ENCODE measurements at regions not wholly inside any gene's neighbourhood (a gene's known extent, or its start where the extent isn't known, plus 50 kb on each side); places are given as distances from the start of the nearest gene placed in this dataset.

DNA sequence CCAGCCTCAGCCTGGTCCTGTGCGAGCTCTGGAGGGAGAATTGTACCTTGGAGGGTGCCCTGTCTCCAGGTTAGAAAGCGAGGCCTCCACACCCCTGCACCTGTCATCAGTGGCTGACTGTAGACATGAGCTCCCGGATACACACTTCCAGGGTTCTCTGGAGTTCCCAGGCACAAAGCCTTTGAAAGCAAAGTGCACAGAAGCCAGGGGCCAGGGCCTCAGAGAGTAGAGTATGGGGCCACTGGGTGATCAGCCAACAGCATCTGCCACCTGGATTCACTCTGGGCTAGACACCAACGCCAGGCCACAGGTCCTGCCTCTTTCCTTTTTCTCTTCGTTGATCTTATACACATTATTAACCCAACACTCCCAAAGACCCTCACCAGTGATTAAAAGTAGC lies 239.4 kb upstream of the HDAC4 start:
- H3K9me3 Mint-ChIP-seq (ENCODE audit: low read depth, unreplicated experiment): no peaks in the 10 kb centered on the region
- CTCF ChIA-PET: no interaction called here

GRCh38 chr2:239639421-239640185 lies 238.8 kb upstream of the HDAC4 start:
- CTCF ChIA-PET: no interaction called here
- intact Hi-C loops (cut with micrococcal nuclease; ENCODE audit: unreplicated experiment): no loop called here
- Mint-ChIP-seq H3K4me1 (ENCODE audit: low read depth, unreplicated experiment) (no peaks in the 10 kb centered on the region), H3K36me3 (ENCODE audit: insufficient read depth, unreplicated experiment) (no peaks in the 10 kb centered on the region), H3K27ac (ENCODE audit: unreplicated experiment) (no peak overlapping the region), H3K9me3 (ENCODE audit: low read depth, unreplicated experiment) (no peaks in the 10 kb centered on the region), H3K27me3 (ENCODE audit: unreplicated experiment) (peaks cover 20% of the 10 kb centered on the region), H3K4me3 (ENCODE audit: low read depth, unreplicated experiment) (no peak overlapping the region)
- TF ChIP-seq, protein P1, sequence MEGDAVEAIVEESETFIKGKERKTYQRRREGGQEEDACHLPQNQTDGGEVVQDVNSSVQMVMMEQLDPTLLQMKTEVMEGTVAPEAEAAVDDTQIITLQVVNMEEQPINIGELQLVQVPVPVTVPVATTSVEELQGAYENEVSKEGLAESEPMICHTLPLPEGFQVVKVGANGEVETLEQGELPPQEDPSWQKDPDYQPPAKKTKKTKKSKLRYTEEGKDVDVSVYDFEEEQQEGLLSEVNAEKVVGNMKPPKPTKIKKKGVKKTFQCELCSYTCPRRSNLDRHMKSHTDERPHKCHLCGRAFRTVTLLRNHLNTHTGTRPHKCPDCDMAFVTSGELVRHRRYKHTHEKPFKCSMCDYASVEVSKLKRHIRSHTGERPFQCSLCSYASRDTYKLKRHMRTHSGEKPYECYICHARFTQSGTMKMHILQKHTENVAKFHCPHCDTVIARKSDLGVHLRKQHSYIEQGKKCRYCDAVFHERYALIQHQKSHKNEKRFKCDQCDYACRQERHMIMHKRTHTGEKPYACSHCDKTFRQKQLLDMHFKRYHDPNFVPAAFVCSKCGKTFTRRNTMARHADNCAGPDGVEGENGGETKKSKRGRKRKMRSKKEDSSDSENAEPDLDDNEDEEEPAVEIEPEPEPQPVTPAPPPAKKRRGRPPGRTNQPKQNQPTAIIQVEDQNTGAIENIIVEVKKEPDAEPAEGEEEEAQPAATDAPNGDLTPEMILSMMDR (IDR thresholded peaks at IDR 0.05; ENCODE audit: unreplicated experiment): no peak
- DNase-seq: no peak
- BruUV-seq (replicated peaks): no TSS peak

More for the DNA sequence above, 239.4 kb upstream of the HDAC4 start:
- Mint-ChIP-seq H3K4me3 (ENCODE audit: low read depth, unreplicated experiment) (no peak overlapping the region), H3K27ac (ENCODE audit: unreplicated experiment) (no peak overlapping the region), H3K4me1 (ENCODE audit: low read depth, unreplicated experiment) (no peaks in the 10 kb centered on the region), H3K27me3 (ENCODE audit: unreplicated experiment) (peaks cover 14% of the 10 kb centered on the region), H3K36me3 (ENCODE audit: insufficient read depth, unreplicated experiment) (no peaks in the 10 kb centered on the region)
- no TSS peak for BruUV-seq (replicated peaks)
- no peak for DNase-seq
- intact Hi-C loops (cut with micrococcal nuclease; ENCODE audit: unreplicated experiment): no loop called here
- TF ChIP-seq, protein P1 (IDR thresholded peaks at IDR 0.05; ENCODE audit: unreplicated experiment): no peak

DNA sequence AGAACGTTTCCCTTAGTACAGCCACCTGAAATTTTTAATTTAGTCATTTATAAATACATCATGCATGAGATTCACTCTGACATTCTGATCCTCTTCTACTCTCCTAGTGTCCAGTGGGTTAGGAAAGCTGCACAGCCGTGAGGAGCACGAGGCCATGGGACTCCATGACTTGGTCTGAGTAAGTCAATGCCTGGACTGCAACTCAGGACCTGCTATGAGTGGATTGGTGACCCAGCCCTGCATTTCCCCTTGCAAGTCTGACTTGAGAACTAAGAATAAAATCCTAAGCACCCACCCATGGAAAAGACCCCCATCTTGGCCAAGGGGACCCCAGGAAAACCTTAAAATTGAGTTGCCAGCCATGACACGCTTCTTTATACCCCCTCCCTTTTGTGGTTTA lies 237.6 kb upstream of the HDAC4 start:
- CTCF ChIA-PET: no interaction called here
- no peaks in the 10 kb centered on the region for H3K36me3 Mint-ChIP-seq (ENCODE audit: insufficient read depth, unreplicated experiment)
- no peak overlapping the region for H3K4me3 Mint-ChIP-seq (ENCODE audit: low read depth, unreplicated experiment)
- DNase-seq: no peak
- intact Hi-C loops (cut with micrococcal nuclease; ENCODE audit: unreplicated experiment): no loop called here
- H3K27me3 Mint-ChIP-seq (ENCODE audit: unreplicated experiment): peaks cover 26% of the 10 kb centered on the region
- no peaks in the 10 kb centered on the region for H3K4me1 Mint-ChIP-seq (ENCODE audit: low read depth, unreplicated experiment)
- H3K27ac Mint-ChIP-seq (ENCODE audit: unreplicated experiment): no peak overlapping the region
- TF ChIP-seq, protein P1 (IDR thresholded peaks at IDR 0.05; ENCODE audit: unreplicated experiment): no peak
- H3K9me3 Mint-ChIP-seq (ENCODE audit: low read depth, unreplicated experiment): no peaks in the 10 kb centered on the region
- BruUV-seq (replicated peaks): no TSS peak

- H3K27ac Mint-ChIP-seq (ENCODE audit: unreplicated experiment): no peak overlapping the region
- TF ChIP-seq, protein P1 (IDR thresholded peaks at IDR 0.05; ENCODE audit: unreplicated experiment): no peak
- peaks cover 34% of the 10 kb centered on the region for H3K27me3 Mint-ChIP-seq (ENCODE audit: unreplicated experiment)
- H3K36me3 Mint-ChIP-seq (ENCODE audit: insufficient read depth, unreplicated experiment): no peaks in the 10 kb centered on the region
- H3K9me3 Mint-ChIP-seq (ENCODE audit: low read depth, unreplicated experiment): no peaks in the 10 kb centered on the region
- no peaks in the 10 kb centered on the region for H3K4me1 Mint-ChIP-seq (ENCODE audit: low read depth, unreplicated experiment)
- BruUV-seq (replicated peaks): no TSS peak
- intact Hi-C loops (cut with micrococcal nuclease; ENCODE audit: unreplicated experiment): no loop called here
- H3K4me3 Mint-ChIP-seq (ENCODE audit: low read depth, unreplicated experiment): no peak overlapping the region
- DNase-seq: no peak
- CTCF ChIA-PET: no interaction called here
Measured at GRCh38 chr2:239636808-239637207, 236.0 kb upstream of the HDAC4 start.
